Parathyroid adenoma (tissue), 2 donors: ENCODE measurements at regions not wholly inside any gene's neighbourhood (a gene's known extent, or its start where the extent isn't known, plus 50 kb on each side); places are given as distances from the start of the nearest gene placed in this dataset.

ENCODE experiments used
- H2AFZ ChIP-seq: fragments of 300-600 bp; sonication (generic); one replicate; pipeline ENCODE4 v1.7.0; 2017; ENCODE audit warnings: antibody characterized with exemption, mild to moderate bottlenecking
- H3K27ac ChIP-seq: fragments of 300-600 bp; sonication (generic); one replicate; pipeline ENCODE4 v1.7.0; 2017
- H3K27me3 ChIP-seq: fragments of 300-600 bp; sonication (generic); one replicate; pipeline ENCODE4 v1.7.0; 2017; ENCODE audit warnings: low read length; ENCODE audit not compliant: control insufficient read depth, insufficient read depth
- H3K36me3 ChIP-seq: fragments of 300-600 bp; sonication (generic); one replicate; pipeline ENCODE4 v1.7.0; 2017; ENCODE audit warnings: low read length; ENCODE audit not compliant: control insufficient read depth, insufficient read depth
- H3K4me1 ChIP-seq: fragments of 300-600 bp; sonication (generic); one replicate; pipeline ENCODE4 v1.7.0; 2017; ENCODE audit warnings: control low read depth
- H3K4me2 ChIP-seq: fragments of 300-600 bp; sonication (generic); one replicate; pipeline ENCODE4 v1.7.0; 2017; ENCODE audit warnings: low read length
- H3K4me3 ChIP-seq: fragments of 300-600 bp; sonication (generic); one replicate; pipeline ENCODE4 v1.7.0; 2017; ENCODE audit warnings: low read depth, low read length
- H3K79me2 ChIP-seq: fragments of 300-600 bp; sonication (generic); one replicate; pipeline ENCODE4 v1.7.0; 2017; ENCODE audit warnings: control low read depth
- H3K9ac ChIP-seq: fragments of 300-600 bp; sonication (generic); one replicate; pipeline ENCODE4 v1.7.0; 2017; ENCODE audit warnings: mild to moderate bottlenecking
- H3K9me3 ChIP-seq: fragments of 300-600 bp; sonication (generic); one replicate; pipeline ENCODE4 v1.7.0; 2017; ENCODE audit warnings: low read length; ENCODE audit not compliant: control insufficient read depth
- CTCF ChIP-seq: fragments of 300-600 bp; sonication (generic); IDR thresholded peaks from one replicate; pipeline ENCODE4 v1.7.0; 2017; ENCODE audit warnings: antibody characterized with exemption, mild to moderate bottlenecking
- donor health status: primary hyperparathyroidism.

- no peaks in the 10 kb centered on the region for H3K4me1 ChIP-seq
- H3K27me3 ChIP-seq, result no peaks in the 10 kb centered on the region
- no peak overlapping the region for H3K9ac ChIP-seq
- no peak overlapping the region for H3K4me3 ChIP-seq
- no peak for TF ChIP-seq CTCF
- H3K27ac ChIP-seq, result no peak overlapping the region
- H3K79me2 ChIP-seq, result no peaks in the 10 kb centered on the region
- H3K9me3 ChIP-seq, result no peaks in the 10 kb centered on the region
- H2AFZ ChIP-seq, result no peak overlapping the region
- H3K36me3 ChIP-seq, result no peaks in the 10 kb centered on the region
- H3K4me2 ChIP-seq, result no peak overlapping the region
Observed at GRCh38 chr20:6999381-6999780, 231.9 kb downstream of the BMP2 start.

- H3K9ac ChIP-seq, result no peak overlapping the region
- no peaks in the 10 kb centered on the region for H3K9me3 ChIP-seq
- H3K4me1 ChIP-seq, result no peaks in the 10 kb centered on the region
- TF ChIP-seq CTCF, result no peak
- H2AFZ ChIP-seq, result no peak overlapping the region
- H3K27ac ChIP-seq, result no peak overlapping the region
- no peaks in the 10 kb centered on the region for H3K36me3 ChIP-seq
- H3K79me2 ChIP-seq, result no peaks in the 10 kb centered on the region
- H3K4me3 ChIP-seq, result no peak overlapping the region
- H3K27me3 ChIP-seq, result no peaks in the 10 kb centered on the region
- no peak overlapping the region for H3K4me2 ChIP-seq
Observed at GRCh38 chr20:7003598-7003997, 236.1 kb downstream of the BMP2 start.

- Histone ChIP-seq H3K4me3 (no peak overlapping the region), H3K4me2 (no peak overlapping the region), H3K36me3 (no peaks in the 10 kb centered on the region), H3K9ac (no peak overlapping the region), H3K79me2 (no peaks in the 10 kb centered on the region), H3K9me3 (no peaks in the 10 kb centered on the region), H2AFZ (no peak overlapping the region), H3K4me1 (no peaks in the 10 kb centered on the region), H3K27me3 (no peaks in the 10 kb centered on the region), H3K27ac (no peak overlapping the region)
- TF ChIP-seq CTCF, result no peak
Observed at GRCh38 chr20:7004801-7005200, 237.3 kb downstream of the BMP2 start.

- Histone ChIP-seq H3K79me2 (no peaks in the 10 kb centered on the region), H3K9me3 (no peaks in the 10 kb centered on the region), H3K27ac (no peak overlapping the region), H3K4me2 (no peak overlapping the region), H2AFZ (no peak overlapping the region), H3K4me1 (no peaks in the 10 kb centered on the region), H3K27me3 (no peaks in the 10 kb centered on the region), H3K36me3 (no peaks in the 10 kb centered on the region), H3K9ac (no peak overlapping the region), H3K4me3 (no peak overlapping the region)
- no peak for TF ChIP-seq CTCF
Observed at GRCh38 chr20:7010527-7010926, 243.0 kb downstream of the BMP2 start.

GRCh38 chr20:7015257-7015656 is 247.8 kb downstream of the BMP2 start:
- Histone ChIP-seq H3K4me1 (no peaks in the 10 kb centered on the region), H3K9me3 (no peaks in the 10 kb centered on the region), H3K9ac (no peak overlapping the region), H3K27me3 (no peaks in the 10 kb centered on the region), H3K4me2 (no peak overlapping the region), H3K36me3 (no peaks in the 10 kb centered on the region), H3K27ac (no peak overlapping the region), H3K79me2 (no peaks in the 10 kb centered on the region), H3K4me3 (no peak overlapping the region), H2AFZ (no peak overlapping the region)
- no peak for TF ChIP-seq CTCF
